Heart right ventricle (tissue), 16 donors: ENCODE measurements at regions not wholly inside any gene's neighbourhood (a gene's known extent, or its start where the extent isn't known, plus 50 kb on each side); places are given as distances from the start of the nearest gene placed in this dataset.

Experiments used
- ATAC-seq, 8 donors: fragments of 200-7000 bp; cut with Tn5 transposase; one replicate each; pipeline ENCODE4 v1.9.1; 2020; ENCODE audit warnings: mild to moderate bottlenecking in 8 of 8, moderate library complexity in 8 of 8, moderate number of reproducible peaks in 1 of 8
- DNase-seq, 2 donors: peaks; one replicate each; pipeline ENCODE4 v3.0.0-alpha.2; 2020
- H3K27ac ChIP-seq, 10 donors: fragments of 200-600 bp; sonication (generic) in 2 of 10; one replicate each; pipeline versions ENCODE4 v1.5.0 to v1.8.0; 2020 to 2022; ENCODE audit warnings: mild to moderate bottlenecking in 3 of 10
- H3K27me3 ChIP-seq, 7 donors: fragments of 200-600 bp; one replicate each; pipeline ENCODE4 v1.8.0; 2021 to 2022; ENCODE audit warnings: mild to moderate bottlenecking in 2 of 7
- H3K36me3 ChIP-seq, 9 donors: fragments of 200-600 bp; sonication (generic) in 1 of 9; one replicate each; pipeline versions ENCODE4 v1.5.0 to v1.8.0; 2020 to 2022; ENCODE audit warnings: mild to moderate bottlenecking in 2 of 9
- H3K4me1 ChIP-seq, 9 donors: fragments of 200-600 bp; sonication (generic) in 1 of 9; one replicate each; pipeline versions ENCODE4 v1.5.0 to v1.8.0; 2020 to 2022; ENCODE audit warnings: mild to moderate bottlenecking in 4 of 9
- H3K4me3 ChIP-seq, 10 donors: fragments of 200-600 bp; sonication (generic) in 2 of 10; one replicate each; pipeline versions ENCODE4 v1.5.0 to v1.8.0; 2020 to 2022; ENCODE audit warnings: mild to moderate bottlenecking in 7 of 10, moderate library complexity in 2 of 10
- H3K9me3 ChIP-seq, 11 donors: fragments of 200-600 bp in 10 of 11; sonication (generic) in 2 of 11; one replicate each; pipeline versions ENCODE4 v1.5.0 to v1.8.0; 2013 to 2022; ENCODE audit warnings: mild to moderate bottlenecking in 2 of 11, control low read depth in 1 of 11, moderate library complexity in 1 of 11
- WGBS, 2 donors: extraction: QIAGEN DNeasy Blood & Tissue Kit; methylation state at CpG; one replicate each; pipeline ENCODE4 v1.1.7; 2013; ENCODE audit warnings: inconsistent platforms in 1 of 2; 5-methylcytosine and 5-hydroxymethylcytosine counted together
- intact Hi-C, 10 donors: fragments of 100-400 bp; cut with DNase I; formaldehyde crosslinking; loops; one replicate each; pipeline versions ENCODE4 v1.11.1 to v1.14.2; 2022
- TF ChIP-seq, protein P1 (sequence below), 9 donors: fragments of 200-600 bp; sonication (generic) in 2 of 9; IDR thresholded peaks; one replicate each; pipeline versions ENCODE4 v1.5.0 to v1.8.0; 2021 to 2022; ENCODE audit warnings: antibody characterized with exemption in 9 of 9, mild to moderate bottlenecking in 5 of 9, moderate library complexity in 1 of 9
- donor health status: Arrhythmogenic right ventricular cardiomyopathy.
- donor health status: ischemic (EF 13 %, LVEDD 7.1; RV severe dilation, severe dysfunction).
- donor health status: healthy with polysubstance abuse.
- donor health status: DM: no; HTN: yes; CAD: no.
- donor health status: DM: no; HTN: no; CAD: no.
- donor health status: ischemic (EF 25% LVEDD 6.9; RV normal size, moderate dysfunction).
- donor health status: ischemic (EF 25% LVEDD 5.7; RV mildly dilated, moderate dysfunction).
- donor health status: healthy.
- donor health status: DM: yes; HTN: yes; CAD: no.
- donor health status: Ischemic cardiomyopathy.
- donor health status: ischemic (EF 35%, LVEDD 5.7; RV mildly dilated, moderate dysfunction).
- donor health status: nonischemic (EF 11% LVEDD 7.7; RV severe dilation, severe dysfunction).
- donor health status: DM: yes; HTN: yes; CAD: no.
- donor health status: PGD.
- donor health status: ischemic (EF 29% LVEDD 5.4; RV normal size, mild dysfunction).
- donor health status: nonischemic (EF 23%, LVEDD 6.1; RV moderate dilation, normal function).

DNA sequence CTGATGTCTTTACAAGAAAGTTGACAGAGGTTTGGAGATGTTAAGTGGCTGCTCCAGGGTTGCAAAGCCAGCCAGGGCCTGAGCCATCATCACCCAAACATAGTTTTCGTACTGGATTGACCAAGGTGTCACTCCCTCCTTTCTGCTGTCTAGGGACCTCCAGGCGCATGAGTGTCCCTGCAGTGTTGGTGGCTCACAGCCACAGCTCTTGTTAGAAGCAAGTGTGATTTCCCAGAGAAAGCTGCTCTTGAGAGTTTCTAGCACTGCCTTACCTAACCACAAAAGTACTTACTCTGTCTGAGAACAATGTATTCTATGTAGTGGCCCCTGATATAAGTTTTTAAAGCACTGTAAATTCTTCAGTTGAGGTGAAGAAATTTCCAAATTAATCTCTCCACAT is 144.1 kb downstream of the SOX2 start:
- Histone ChIP-seq H3K4me3 (no peak overlapping the region), H3K27me3 (no peaks in the 10 kb centered on the region), H3K4me1 (no peaks in the 10 kb centered on the region), H3K9me3 (peaks cover 0 to 5% (median 0%) of the 10 kb centered on the region in 11 donors), H3K27ac (no peak overlapping the region), H3K36me3 (no peaks in the 10 kb centered on the region)
- no peak for DNase-seq
- TF ChIP-seq, protein P1, sequence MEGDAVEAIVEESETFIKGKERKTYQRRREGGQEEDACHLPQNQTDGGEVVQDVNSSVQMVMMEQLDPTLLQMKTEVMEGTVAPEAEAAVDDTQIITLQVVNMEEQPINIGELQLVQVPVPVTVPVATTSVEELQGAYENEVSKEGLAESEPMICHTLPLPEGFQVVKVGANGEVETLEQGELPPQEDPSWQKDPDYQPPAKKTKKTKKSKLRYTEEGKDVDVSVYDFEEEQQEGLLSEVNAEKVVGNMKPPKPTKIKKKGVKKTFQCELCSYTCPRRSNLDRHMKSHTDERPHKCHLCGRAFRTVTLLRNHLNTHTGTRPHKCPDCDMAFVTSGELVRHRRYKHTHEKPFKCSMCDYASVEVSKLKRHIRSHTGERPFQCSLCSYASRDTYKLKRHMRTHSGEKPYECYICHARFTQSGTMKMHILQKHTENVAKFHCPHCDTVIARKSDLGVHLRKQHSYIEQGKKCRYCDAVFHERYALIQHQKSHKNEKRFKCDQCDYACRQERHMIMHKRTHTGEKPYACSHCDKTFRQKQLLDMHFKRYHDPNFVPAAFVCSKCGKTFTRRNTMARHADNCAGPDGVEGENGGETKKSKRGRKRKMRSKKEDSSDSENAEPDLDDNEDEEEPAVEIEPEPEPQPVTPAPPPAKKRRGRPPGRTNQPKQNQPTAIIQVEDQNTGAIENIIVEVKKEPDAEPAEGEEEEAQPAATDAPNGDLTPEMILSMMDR (IDR thresholded peaks at IDR 0.05) = no peak
- WGBS, 2 donors = 65 to 73% methylated on average over 2 of the region's 2 CpGs
- ATAC-seq = no peak
- intact Hi-C loops = no loop called here

GRCh38 chr3:181859518-181859917 is 147.8 kb downstream of the SOX2 start:
- TF ChIP-seq, protein P1 (IDR thresholded peaks at IDR 0.05) = no peak
- no peak for ATAC-seq
- Histone ChIP-seq H3K36me3 (no peaks in the 10 kb centered on the region), H3K9me3 (no peaks in the 10 kb centered on the region), H3K27ac (no peak overlapping the region), H3K4me3 (no peak overlapping the region), H3K4me1 (no peaks in the 10 kb centered on the region), H3K27me3 (peaks cover 0 to 3% (median 0%) of the 10 kb centered on the region in 7 donors)
- no peak for DNase-seq
- intact Hi-C loops = no loop called here
- 31 to 34% methylated on average over 4 of the region's 4 CpGs for WGBS, 2 donors

GRCh38 chr3:181860235-181860634 is 148.5 kb downstream of the SOX2 start:
- no peak overlapping the region for H3K4me3 ChIP-seq
- DNase-seq = no peak
- H3K27me3 ChIP-seq = peaks cover 0 to 3% (median 0%) of the 10 kb centered on the region in 7 donors
- WGBS, 2 donors = 83 to 86% methylated on average over 1 of the region's 1 CpG
- no peaks in the 10 kb centered on the region for H3K36me3 ChIP-seq
- no peak for ATAC-seq
- TF ChIP-seq, protein P1 (IDR thresholded peaks at IDR 0.05) = no peak
- H3K4me1 ChIP-seq = no peaks in the 10 kb centered on the region
- H3K27ac ChIP-seq = no peak overlapping the region
- no peaks in the 10 kb centered on the region for H3K9me3 ChIP-seq
- intact Hi-C loops = no loop called here

- DNase-seq = no peak
- intact Hi-C loops = no loop called here
- Histone ChIP-seq H3K27ac (no peak overlapping the region), H3K36me3 (no peaks in the 10 kb centered on the region), H3K9me3 (no peaks in the 10 kb centered on the region), H3K4me3 (no peak overlapping the region), H3K27me3 (peaks cover 0 to 3% (median 0%) of the 10 kb centered on the region in 7 donors), H3K4me1 (no peaks in the 10 kb centered on the region)
- ATAC-seq = no peak
- 66 to 81% methylated on average over 3 of the region's 3 CpGs for WGBS, 2 donors
- TF ChIP-seq, protein P1 (IDR thresholded peaks at IDR 0.05) = no peak
These were observed 150.8 kb downstream of the SOX2 start for GRCh38 chr3:181862502-181862901.
